ENCODE measurements at regions not wholly inside any gene's neighbourhood (a gene's known extent, or its start where the extent isn't known, plus 50 kb on each side); places are given as distances from the start of the nearest gene placed in this dataset.

GRCh38 chr2:150292807-150293206 lies 194.7 kb downstream of the RND3 start:
- H3K36me3 Mint-ChIP-seq (ENCODE audit: low read depth) = no peaks in the 10 kb centered on the region
- no peak overlapping the region for H3K4me3 Mint-ChIP-seq
- H3K27me3 Mint-ChIP-seq (ENCODE audit: low read depth) = no peaks in the 10 kb centered on the region
- no peak for TF ChIP-seq CTCF (conservative IDR thresholded peaks at IDR 0.05)
- DNase-seq (ENCODE audit: low read depth, low spot score) = no peak
- H3K27ac Mint-ChIP-seq (ENCODE audit: unreplicated experiment) = no peak overlapping the region
- peaks cover 16% of the 10 kb centered on the region for H3K4me1 Mint-ChIP-seq
- H3K9me3 Mint-ChIP-seq = no peaks in the 10 kb centered on the region

- Mint-ChIP-seq H3K36me3 (ENCODE audit: low read depth) (no peaks in the 10 kb centered on the region), H3K9me3 (no peaks in the 10 kb centered on the region), H3K4me1 (peaks cover 16% of the 10 kb centered on the region), H3K27me3 (ENCODE audit: low read depth) (no peaks in the 10 kb centered on the region), H3K27ac (ENCODE audit: unreplicated experiment) (no peak overlapping the region), H3K4me3 (no peak overlapping the region)
- no peak for TF ChIP-seq CTCF (conservative IDR thresholded peaks at IDR 0.05)
- DNase-seq (ENCODE audit: low read depth, low spot score) = no peak
Measured at GRCh38 chr2:150292192-150292591, 195.3 kb downstream of the RND3 start.

- DNase-seq (ENCODE audit: low read depth, low spot score) = no peak
Measured at GRCh38 chr2:150286730-150287362, 200.6 kb downstream of the RND3 start.

GRCh38 chr2:150284116-150284515 lies 203.4 kb downstream of the RND3 start:
- H3K9me3 Mint-ChIP-seq = peaks cover 9% of the 10 kb centered on the region
- no peak for TF ChIP-seq CTCF (conservative IDR thresholded peaks at IDR 0.05)
- peaks cover 5% of the 10 kb centered on the region for H3K36me3 Mint-ChIP-seq (ENCODE audit: low read depth)
- no peak for DNase-seq (ENCODE audit: low read depth, low spot score)
- H3K27ac Mint-ChIP-seq (ENCODE audit: unreplicated experiment) = no peak overlapping the region
- H3K4me1 Mint-ChIP-seq = peaks cover 25% of the 10 kb centered on the region
- H3K27me3 Mint-ChIP-seq (ENCODE audit: low read depth) = no peaks in the 10 kb centered on the region
- no peak overlapping the region for H3K4me3 Mint-ChIP-seq

More at GRCh38 chr2:150286730-150287362, 200.6 kb downstream of the RND3 start:
- TF ChIP-seq CTCF (conservative IDR thresholded peaks at IDR 0.05) = no peak
- Mint-ChIP-seq H3K4me3 (no peak overlapping the region), H3K4me1 (peaks cover 25% of the 10 kb centered on the region), H3K9me3 (peaks cover 6% of the 10 kb centered on the region), H3K27me3 (ENCODE audit: low read depth) (no peaks in the 10 kb centered on the region), H3K27ac (ENCODE audit: unreplicated experiment) (no peak overlapping the region), H3K36me3 (ENCODE audit: low read depth) (no peaks in the 10 kb centered on the region)

GRCh38 chr2:150282771-150283371 lies 204.6 kb downstream of the RND3 start:
- TF ChIP-seq CTCF (conservative IDR thresholded peaks at IDR 0.05) = no peak
- no peak overlapping the region for H3K27ac Mint-ChIP-seq (ENCODE audit: unreplicated experiment)
- DNase-seq (ENCODE audit: low read depth, low spot score) = no peak
- peaks cover 5% of the 10 kb centered on the region for H3K36me3 Mint-ChIP-seq (ENCODE audit: low read depth)
- H3K9me3 Mint-ChIP-seq = peaks cover 9% of the 10 kb centered on the region
- H3K4me1 Mint-ChIP-seq = peaks cover 25% of the 10 kb centered on the region
- H3K4me3 Mint-ChIP-seq = no peak overlapping the region
- no peaks in the 10 kb centered on the region for H3K27me3 Mint-ChIP-seq (ENCODE audit: low read depth)
